ENCODE measurements at regions not wholly inside any gene's neighbourhood (a gene's known extent, or its start where the extent isn't known, plus 50 kb on each side); places are given as distances from the start of the nearest gene placed in this dataset.

DNA sequence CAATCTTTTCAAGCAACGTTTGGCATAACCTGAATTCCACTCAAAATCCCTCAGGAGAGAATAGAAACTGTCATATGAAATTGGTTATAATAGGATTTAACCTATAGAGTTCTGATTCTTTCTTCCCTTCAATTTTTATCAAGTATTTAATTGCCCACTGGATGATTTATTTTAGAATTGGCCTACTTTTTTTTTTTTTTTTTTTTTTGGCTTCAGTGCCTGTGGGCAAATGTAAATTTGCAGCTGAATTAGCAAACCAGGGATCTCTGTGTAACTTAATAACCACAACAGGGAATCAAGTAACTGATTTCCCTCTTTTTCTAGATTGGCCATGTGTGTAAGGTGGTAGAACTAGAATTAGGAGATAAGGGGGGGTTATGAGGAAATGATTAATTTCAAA, 157.0 kb downstream of the SOX4 start:
- TF ChIP-seq CTCF (IDR thresholded peaks at IDR 0.05) (no peak), POLR2A (IDR thresholded peaks at IDR 0.05) (no peak)
